Thyroid gland (tissue), 4 donors: ENCODE measurements at regions not wholly inside any gene's neighbourhood (a gene's known extent, or its start where the extent isn't known, plus 50 kb on each side); places are given as distances from the start of the nearest gene placed in this dataset. TPM values are rescaled to one million over a fixed set of nuclear protein-coding genes. Genes with fewer than 3 reads are reported as not detected.
"Not testable (repeated sequence)": the region's sequence is repeated elsewhere in the genome, so short reads cannot be mapped to it uniquely, and the experiment has no call there.

Source experiments
- DNase-seq, 2 donors: peaks; one replicate each; pipeline ENCODE4 v3.0.0-alpha.2; 2019
- H3K27ac ChIP-seq, 3 donors: fragments of 200-600 bp; sonication (generic); 1 replicate in 2 of 3; 2 replicates in 1 of 3; pipeline ENCODE4 v1.5.1; 2016 to 2019; ENCODE audit warnings: mild to moderate bottlenecking in 1 of 3, moderate library complexity in 1 of 3
- H3K27me3 ChIP-seq: fragments of 200-600 bp; sonication (generic); one replicate; pipeline ENCODE4 v1.5.1; 2019
- H3K36me3 ChIP-seq, 2 donors: fragments of 200-600 bp; sonication (generic); one replicate each; pipeline ENCODE4 v1.5.1; 2016 to 2019
- H3K4me1 ChIP-seq, 2 donors: fragments of 200-600 bp; sonication (generic); one replicate each; pipeline ENCODE4 v1.5.1; 2017 to 2019
- H3K4me3 ChIP-seq, 3 donors: fragments of 200-600 bp; sonication (generic); replicated peaks in 1 of 3; 1 replicate in 2 of 3; 2 replicates in 1 of 3; pipeline ENCODE4 v1.5.1; 2016; ENCODE audit warnings: mild to moderate bottlenecking in 1 of 3
- H3K9me3 ChIP-seq: fragments of 200-600 bp; sonication (generic); one replicate; pipeline ENCODE4 v1.5.1; 2017
- POLR2A ChIP-seq, 2 donors: fragments of 450-650 bp; IDR thresholded peaks; one replicate each; pipeline ENCODE4 v1.6.1; 2017; ENCODE audit warnings: antibody characterized with exemption in 2 of 2, mild to moderate bottlenecking in 2 of 2, moderate library complexity in 1 of 2
- WGBS, 2 donors: methylation state at CpG; one replicate each; pipeline ENCODE4 v1.1.5; 2017; 5-methylcytosine and 5-hydroxymethylcytosine counted together
- intact Hi-C: fragments of 100-400 bp; cut with DNase I; formaldehyde crosslinking; loops from one replicate; pipeline ENCODE4 v1.15.1; 2023
- microRNA-seq: library from miRNA; unstranded; fragments of <30 nt; microRNA quantifications from one replicate; pipeline ENCODE4, GENCODE V29; 2016
- small RNA-seq: library from RNA; depleted of rRNA; stranded (forward); fragments of <200 nt; gene quantifications from one replicate; pipeline ENCODE3, GENCODE V24; 2016
- TF ChIP-seq, protein P1 (sequence below), 6 experiments: fragments of 200-600 bp in 3 of 6; fragments of 450-650 bp in 3 of 6; sonication (generic) in 3 of 6; IDR thresholded peaks; one replicate each; pipeline ENCODE4 v1.5.1; 2016 to 2019; ENCODE audit warnings: antibody characterized with exemption in 6 of 6, mild to moderate bottlenecking in 2 of 6, inconsistent platforms in 1 of 6, moderate library complexity in 1 of 6

DNA sequence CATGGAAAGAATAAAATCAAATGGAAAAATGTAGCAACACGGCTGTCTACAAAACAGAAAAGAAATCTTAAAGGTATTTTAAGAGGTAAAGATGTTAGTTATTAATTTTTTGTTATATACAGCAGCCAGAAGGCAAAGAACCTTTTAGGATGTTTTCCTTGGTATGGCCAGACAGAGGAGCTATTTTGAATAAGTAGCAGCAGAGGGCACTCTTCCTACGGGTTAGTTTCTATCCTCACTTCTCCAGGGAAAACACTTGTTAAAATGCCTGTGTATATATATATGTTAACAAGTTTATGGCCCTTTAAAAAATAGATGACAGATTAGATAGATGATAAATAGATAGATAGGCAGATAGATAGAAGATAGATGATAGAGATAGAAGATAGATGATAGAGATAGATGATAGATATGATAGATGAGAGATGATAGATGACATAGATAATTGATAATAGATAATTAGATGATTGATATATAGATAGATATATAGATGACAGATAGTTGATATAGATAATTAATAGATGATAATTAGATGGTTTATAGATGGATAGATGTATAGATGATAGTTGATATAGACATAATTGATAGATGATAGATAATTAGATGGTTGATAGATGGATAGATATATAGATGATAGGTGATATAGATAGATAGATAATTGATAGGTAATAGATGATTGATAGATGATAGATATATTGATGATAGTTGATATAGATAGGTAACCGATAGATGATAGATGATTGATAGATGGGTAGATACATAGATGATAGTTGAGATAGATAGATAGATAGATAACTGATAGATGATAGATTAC lies 57.8 kb upstream of the WIPF3 start:
- TF ChIP-seq, protein P1, sequence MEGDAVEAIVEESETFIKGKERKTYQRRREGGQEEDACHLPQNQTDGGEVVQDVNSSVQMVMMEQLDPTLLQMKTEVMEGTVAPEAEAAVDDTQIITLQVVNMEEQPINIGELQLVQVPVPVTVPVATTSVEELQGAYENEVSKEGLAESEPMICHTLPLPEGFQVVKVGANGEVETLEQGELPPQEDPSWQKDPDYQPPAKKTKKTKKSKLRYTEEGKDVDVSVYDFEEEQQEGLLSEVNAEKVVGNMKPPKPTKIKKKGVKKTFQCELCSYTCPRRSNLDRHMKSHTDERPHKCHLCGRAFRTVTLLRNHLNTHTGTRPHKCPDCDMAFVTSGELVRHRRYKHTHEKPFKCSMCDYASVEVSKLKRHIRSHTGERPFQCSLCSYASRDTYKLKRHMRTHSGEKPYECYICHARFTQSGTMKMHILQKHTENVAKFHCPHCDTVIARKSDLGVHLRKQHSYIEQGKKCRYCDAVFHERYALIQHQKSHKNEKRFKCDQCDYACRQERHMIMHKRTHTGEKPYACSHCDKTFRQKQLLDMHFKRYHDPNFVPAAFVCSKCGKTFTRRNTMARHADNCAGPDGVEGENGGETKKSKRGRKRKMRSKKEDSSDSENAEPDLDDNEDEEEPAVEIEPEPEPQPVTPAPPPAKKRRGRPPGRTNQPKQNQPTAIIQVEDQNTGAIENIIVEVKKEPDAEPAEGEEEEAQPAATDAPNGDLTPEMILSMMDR (IDR thresholded peaks at IDR 0.05): peak in 5 of 6 experiments; percentile 14 to 61 (median 50)
- no peak for TF ChIP-seq POLR2A (IDR thresholded peaks at IDR 0.05)
- H3K36me3 ChIP-seq: no peaks in the 10 kb centered on the region
- 31% methylated on average over 3 of the region's 3 CpGs for WGBS, 2 donors
- DNase-seq: no peak
- H3K9me3 ChIP-seq: no peaks in the 10 kb centered on the region
- intact Hi-C loops: loop anchor here (10.0 kb wide), 1 partner anchor 176 kb away; no protein-coding TSS in a partner anchor
- H3K27me3 ChIP-seq: no peaks in the 10 kb centered on the region
- H3K27ac ChIP-seq: no peak overlapping the region
- no peaks in the 10 kb centered on the region for H3K4me1 ChIP-seq
- H3K4me3 ChIP-seq: no peak overlapping the region

DNA sequence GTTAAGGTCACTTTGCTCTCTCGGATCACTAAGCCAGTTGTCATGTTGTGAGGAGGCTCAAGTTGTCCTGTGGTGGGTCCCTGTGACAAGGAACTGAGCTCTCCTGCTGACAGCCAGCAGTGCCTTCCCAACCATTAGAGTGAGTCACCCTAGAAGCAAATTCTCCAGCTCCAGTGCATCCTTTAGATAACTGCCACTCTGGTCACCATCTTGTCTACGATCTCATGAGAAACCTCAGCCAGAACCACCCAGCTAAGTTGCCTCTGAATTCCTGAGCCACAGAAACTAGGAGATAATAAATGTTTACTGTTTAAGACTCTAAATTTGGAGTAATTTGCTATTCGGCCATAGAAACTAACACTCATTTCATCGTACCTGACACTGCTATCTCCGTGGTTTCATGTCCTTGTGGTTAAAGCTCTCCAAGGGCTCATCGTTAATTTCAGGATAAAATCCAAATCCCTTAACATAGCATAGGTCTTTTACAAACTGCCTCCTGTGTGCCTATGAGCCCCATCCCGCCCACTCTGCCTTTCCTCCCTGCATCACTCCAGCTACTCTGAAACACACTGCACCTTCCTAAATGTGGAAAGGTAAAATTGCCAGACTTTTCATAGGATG lies 56.5 kb upstream of the WIPF3 start:
- 86 to 87% methylated on average over 7 of the region's 7 CpGs for whole genome bisulfite sequencing, 2 donors
- H3K27ac ChIP-seq: no peak overlapping the region
- H3K27me3 ChIP-seq: no peaks in the 10 kb centered on the region
- no peaks in the 10 kb centered on the region for H3K36me3 ChIP-seq
- no peak for DNase-seq
- intact Hi-C loops: loop anchor here (10.0 kb wide), 1 partner anchor 175 kb away; no protein-coding TSS in a partner anchor
- no peaks in the 10 kb centered on the region for H3K9me3 ChIP-seq
- TF ChIP-seq, protein P1 (IDR thresholded peaks at IDR 0.05): no peak
- TF ChIP-seq POLR2A (IDR thresholded peaks at IDR 0.05): no peak
- H3K4me1 ChIP-seq: no peaks in the 10 kb centered on the region
- no peak overlapping the region for H3K4me3 ChIP-seq

DNA sequence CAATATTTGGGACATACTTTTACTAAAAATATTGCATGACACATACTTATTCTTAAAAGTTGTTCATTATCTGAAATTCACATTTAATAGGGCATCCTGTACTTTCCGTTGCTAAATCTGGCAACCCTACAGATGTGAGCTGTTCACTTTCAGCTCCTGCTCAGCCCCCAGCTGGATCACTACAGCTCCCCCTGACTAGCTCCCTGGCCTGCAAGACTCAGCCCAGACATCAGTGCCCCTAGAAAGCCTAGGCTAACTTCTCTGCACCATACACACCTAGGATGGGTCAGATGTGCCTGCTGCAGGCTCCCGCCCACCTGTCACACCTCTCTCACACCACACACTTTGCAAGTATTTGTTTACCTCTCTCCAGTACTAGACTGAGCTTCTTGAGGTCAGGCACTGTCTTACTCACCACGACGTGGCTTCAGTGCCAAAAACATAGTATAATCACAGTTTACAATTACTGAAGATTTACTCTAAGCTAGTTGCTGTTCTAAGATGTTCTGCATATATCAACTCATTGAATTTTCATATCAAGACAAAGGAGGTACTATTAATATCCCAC lies 55.9 kb upstream of the WIPF3 start:
- H3K36me3 ChIP-seq, intact Hi-C loops, H3K9me3 ChIP-seq, DNase-seq, H3K4me1 ChIP-seq, H3K4me3 ChIP-seq, H3K27me3 ChIP-seq, H3K27ac ChIP-seq: not testable (repeated sequence)
- 62 to 73% methylated on average over 4 of the region's 4 CpGs for WGBS, 2 donors

DNA sequence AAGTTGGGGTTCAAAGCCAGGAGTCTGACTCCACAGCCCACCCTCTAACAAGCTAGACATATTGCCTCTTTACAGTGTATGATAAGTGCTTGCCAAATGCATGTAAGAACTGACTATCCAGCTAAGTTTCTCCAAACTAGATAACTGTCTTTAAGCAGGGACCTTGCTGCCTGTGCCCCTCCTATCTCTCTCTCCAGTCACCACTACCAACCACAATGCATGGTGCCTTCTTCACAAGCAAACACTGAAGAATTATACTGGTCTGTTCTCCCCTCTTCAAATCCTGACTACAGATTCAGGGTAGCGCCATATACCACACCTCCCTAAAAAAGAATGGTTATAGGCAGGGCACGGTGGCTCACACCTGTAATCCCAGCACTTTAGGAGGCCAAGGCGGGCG lies 55.3 kb upstream of the WIPF3 start:
- DNase-seq, H3K27ac ChIP-seq, H3K4me3 ChIP-seq, H3K9me3 ChIP-seq, intact Hi-C loops, H3K4me1 ChIP-seq, H3K27me3 ChIP-seq, H3K36me3 ChIP-seq: not testable (repeated sequence)
- WGBS, 2 donors: 90 to 91% methylated on average over 4 of the region's 4 CpGs

DNA sequence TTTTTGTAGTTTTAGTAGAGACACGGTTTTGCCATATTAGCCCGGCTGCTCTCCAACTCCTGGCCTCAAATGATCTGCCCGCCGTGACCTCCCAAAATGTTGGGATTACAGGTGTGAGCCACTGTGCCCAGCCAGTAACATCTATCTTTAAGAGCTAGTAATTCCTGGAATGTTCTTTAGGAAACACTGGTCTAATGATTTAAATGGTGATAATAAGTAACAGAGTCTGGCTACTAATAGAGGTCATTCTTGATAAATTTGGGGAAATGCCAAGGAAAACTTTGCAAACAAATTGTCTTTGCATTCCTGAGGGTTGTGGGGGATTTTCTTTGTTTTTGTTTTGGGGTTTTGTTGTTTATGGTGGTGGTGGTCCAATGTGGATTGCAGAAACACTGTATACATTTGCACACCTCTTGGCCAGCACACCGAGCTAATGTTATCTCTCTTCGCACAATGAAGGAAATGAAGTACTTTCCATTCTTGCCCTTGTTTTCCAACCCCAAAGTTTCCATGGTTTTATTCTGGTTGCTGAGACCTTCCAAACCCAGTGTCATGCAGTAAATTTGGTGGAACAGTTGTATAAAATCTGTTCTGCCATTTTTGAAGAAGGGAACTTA lies 51.3 kb upstream of the WIPF3 start:
- WGBS, 2 donors: 64 to 80% methylated on average over 6 of the region's 6 CpGs
- H3K36me3 ChIP-seq: no peaks in the 10 kb centered on the region
- no peak for DNase-seq
- TF ChIP-seq, protein P1 (IDR thresholded peaks at IDR 0.05): no peak
- no peak for TF ChIP-seq POLR2A (IDR thresholded peaks at IDR 0.05)
- no peaks in the 10 kb centered on the region for H3K4me1 ChIP-seq
- no peak overlapping the region for H3K27ac ChIP-seq
- no peaks in the 10 kb centered on the region for H3K9me3 ChIP-seq
- H3K27me3 ChIP-seq: no peaks in the 10 kb centered on the region
- H3K4me3 ChIP-seq: no peak overlapping the region
- intact Hi-C loops: no loop called here

Small RNA genes in the stretch of these regions (microRNA-seq; reads per million reads assigned to microRNA genes)
- not detected for gene MIR550A3

Small RNA genes in the stretch of these regions (small RNA-seq; reads per million reads assigned to genes)
- gene MIR550A3: not detected
- gene TMSB4XP3: not detected
